WTC11 (cell line): ENCODE measurements at regions not wholly inside any gene's neighbourhood (a gene's known extent, or its start where the extent isn't known, plus 50 kb on each side); places are given as distances from the start of the nearest gene placed in this dataset.

ENCODE experiments used
- ATAC-seq: fragments of 200-7000 bp; cut with Tn5 transposase; 2 replicates; pipeline ENCODE4 v1.10.0; 2021; ENCODE audit warnings: mild to moderate bottlenecking, moderate library complexity
- CTCF ChIA-PET: fragments of 300-600 bp; sonication (Branson Sonifier 250); formaldehyde crosslinking; loops from one replicate; lab custom pipeline; 2021; ENCODE audit warnings: antibody characterized with exemption; lab: Charles Lee
- POLR2A ChIA-PET: fragments of 350-600 bp; sonication (Branson Sonifier 250); formaldehyde crosslinking; loops from one replicate; lab custom pipeline; 2021; ENCODE audit warnings: antibody characterized with exemption; lab: Charles Lee
- DNase-seq: peaks from one replicate; pipeline ENCODE4 v3.0.0; 2021; ENCODE audit warnings: low spot score
- H3K27ac Mint-ChIP-seq: 2 replicates; pipeline ENCODE4 v1.8.0; 2021; ENCODE audit warnings: mixed read lengths
- H3K27me3 Mint-ChIP-seq: 2 replicates; pipeline ENCODE4 v1.8.0; 2021; ENCODE audit warnings: low read depth, mild to moderate bottlenecking, moderate library complexity, mixed read lengths
- H3K36me3 Mint-ChIP-seq: 2 replicates; pipeline ENCODE4 v1.8.0; 2021; ENCODE audit warnings: mixed read lengths
- H3K4me1 Mint-ChIP-seq: 2 replicates; pipeline ENCODE4 v1.8.0; 2022; ENCODE audit warnings: mixed read lengths
- H3K4me3 Mint-ChIP-seq: 2 replicates; pipeline ENCODE4 v1.8.0; 2021; ENCODE audit warnings: mild to moderate bottlenecking, moderate library complexity, mixed read lengths
- H3K9me3 Mint-ChIP-seq: 2 replicates; pipeline ENCODE4 v1.8.0; 2021; ENCODE audit warnings: mixed read lengths
- CREB1 ChIP-seq: sonication (generic); formaldehyde crosslinking; IDR thresholded peaks from 2 replicates; pipeline ENCODE4 v1.8.0; 2023; ENCODE audit warnings: mild to moderate bottlenecking, missing genetic modification reagents
- CREM ChIP-seq: sonication (generic); formaldehyde crosslinking; IDR thresholded peaks from 2 replicates; pipeline ENCODE4 v1.8.1; 2022; ENCODE audit warnings: mild to moderate bottlenecking, missing genetic modification reagents, moderate library complexity
- E2F5 ChIP-seq: sonication (generic); formaldehyde crosslinking; IDR thresholded peaks from 2 replicates; pipeline ENCODE4 v1.8.1; 2022; ENCODE audit warnings: mild to moderate bottlenecking, moderate library complexity, missing genetic modification reagents
- ELF4 ChIP-seq: sonication (generic); formaldehyde crosslinking; IDR thresholded peaks from 2 replicates; pipeline ENCODE4 v1.8.1; 2022; ENCODE audit warnings: low read depth, mild to moderate bottlenecking, moderate library complexity, missing genetic modification reagents
- FOXJ3 ChIP-seq: sonication (generic); formaldehyde crosslinking; IDR thresholded peaks from 2 replicates; pipeline ENCODE4 v1.9.0; 2021; ENCODE audit warnings: missing genetic modification reagents, mild to moderate bottlenecking, borderline replicate concordance
- FOXP1 ChIP-seq: sonication (generic); formaldehyde crosslinking; IDR thresholded peaks from 2 replicates; pipeline ENCODE4 v1.8.0; 2022; ENCODE audit warnings: missing genetic modification reagents, mild to moderate bottlenecking, moderate library complexity, borderline replicate concordance
- FOXP4 ChIP-seq: sonication (generic); formaldehyde crosslinking; IDR thresholded peaks from 2 replicates; pipeline ENCODE4 v1.8.0; 2022; ENCODE audit warnings: mild to moderate bottlenecking, missing genetic modification reagents
- MXD4 ChIP-seq: fragments of 250-450 bp; sonication (Bioruptor Pico); IDR thresholded peaks from 2 replicates; pipeline ENCODE4 v1.8.0; 2021; ENCODE audit warnings: mild to moderate bottlenecking, moderate library complexity, borderline replicate concordance
- NFATC4 ChIP-seq: fragments of 250-450 bp; sonication (Bioruptor Pico); IDR thresholded peaks from 2 replicates; pipeline ENCODE4 v1.9.0; 2021; ENCODE audit warnings: mild to moderate bottlenecking
- NFE2L1 ChIP-seq: sonication (generic); formaldehyde crosslinking; IDR thresholded peaks from 2 replicates; pipeline ENCODE4 v1.8.1; 2023; ENCODE audit warnings: missing genetic modification reagents
- NR2C2 ChIP-seq: sonication (generic); formaldehyde crosslinking; IDR thresholded peaks from 2 replicates; pipeline ENCODE4 v1.8.0; 2022; ENCODE audit warnings: mild to moderate bottlenecking, missing genetic modification reagents
- NR3C1 ChIP-seq: sonication (generic); formaldehyde crosslinking; conservative IDR thresholded peaks from 2 replicates; pipeline ENCODE4 v1.8.1; 2023; ENCODE audit warnings: low read depth, mild to moderate bottlenecking, missing genetic modification reagents
- OVOL2 ChIP-seq: fragments of 250-450 bp; sonication (Bioruptor Pico); IDR thresholded peaks from 2 replicates; pipeline ENCODE4 v1.9.0; 2021; ENCODE audit warnings: mild to moderate bottlenecking, borderline replicate concordance
- SOX15 ChIP-seq: fragments of 250-450 bp; sonication (Bioruptor Pico); IDR thresholded peaks from 2 replicates; pipeline ENCODE4 v1.9.0; 2021; ENCODE audit warnings: mild to moderate bottlenecking
- TCF7 ChIP-seq: sonication (generic); formaldehyde crosslinking; IDR thresholded peaks from 2 replicates; pipeline ENCODE4 v1.8.0; 2022; ENCODE audit warnings: mild to moderate bottlenecking, low read depth, missing genetic modification reagents, moderate library complexity
- TP53 ChIP-seq: sonication (generic); formaldehyde crosslinking; IDR thresholded peaks from 2 replicates; pipeline ENCODE4 v1.8.1; 2023; ENCODE audit warnings: mild to moderate bottlenecking, missing genetic modification reagents
- ZBTB21 ChIP-seq: sonication (generic); formaldehyde crosslinking; IDR thresholded peaks from 2 replicates; pipeline ENCODE4 v1.8.1; 2023; ENCODE audit warnings: mild to moderate bottlenecking, missing genetic modification reagents, borderline replicate concordance
- ZNF317 ChIP-seq: sonication (generic); formaldehyde crosslinking; IDR thresholded peaks from 2 replicates; pipeline ENCODE4 v1.8.1; 2023; ENCODE audit warnings: low read depth, mild to moderate bottlenecking, moderate library complexity, missing genetic modification reagents, borderline replicate concordance
- ZNF512 ChIP-seq: sonication (generic); formaldehyde crosslinking; IDR thresholded peaks from 2 replicates; pipeline ENCODE4 v1.8.1; 2022; ENCODE audit warnings: missing genetic modification reagents, borderline replicate concordance
- TF ChIP-seq, protein P1 (sequence below): sonication (generic); formaldehyde crosslinking; IDR thresholded peaks from 2 replicates; pipeline ENCODE4 v1.8.1; 2022; ENCODE audit warnings: mild to moderate bottlenecking, missing genetic modification reagents, moderate library complexity, borderline replicate concordance
- TF ChIP-seq, protein P2 (sequence below): sonication (generic); formaldehyde crosslinking; IDR thresholded peaks from 2 replicates; pipeline ENCODE4 v1.8.0; 2023; ENCODE audit warnings: missing genetic modification reagents, mild to moderate bottlenecking, borderline replicate concordance

DNA sequence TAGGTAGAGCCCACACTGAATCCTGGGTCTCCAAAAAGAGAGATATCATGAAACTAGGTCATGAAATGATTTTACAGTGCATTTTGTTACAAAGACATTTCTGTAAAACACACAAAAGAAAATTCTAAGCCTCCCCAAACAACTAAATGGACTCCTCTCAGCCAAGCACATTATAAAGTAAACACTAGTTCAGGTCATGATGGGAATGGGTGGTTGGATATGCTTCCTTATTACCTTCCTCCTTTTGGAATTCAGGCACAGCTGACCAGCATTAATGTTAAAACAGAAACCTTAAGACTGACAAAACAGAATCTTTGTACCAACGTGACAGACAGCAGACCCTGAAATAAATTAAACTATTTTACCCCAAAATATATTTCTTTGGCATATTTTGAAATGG lies 87.9 kb upstream of the NPY2R start (continued):
- TF ChIP-seq SOX15: no peak
- no peak for TF ChIP-seq FOXJ3 (CRISPR knock-in tag)
- no peak for TF ChIP-seq E2F5 (CRISPR knock-in tag)
- TF ChIP-seq ZNF317 (CRISPR knock-in tag): no peak
- TF ChIP-seq ZBTB21: no peak
- TF ChIP-seq TCF7 (CRISPR knock-in tag): no peak
- TF ChIP-seq NFE2L1 (CRISPR knock-in tag): no peak
- no peak for TF ChIP-seq MXD4
- TF ChIP-seq OVOL2: no peak
- TF ChIP-seq CREB1 (CRISPR knock-in tag): no peak

- CTCF ChIA-PET: interaction anchor here (2.3 kb wide), 1 partner anchor 86 kb away, joined by 7 read pairs; the partner anchor contains the start of gene NPY2R
- H3K27ac Mint-ChIP-seq: peak overlapping the region; percentile 89
- TF ChIP-seq CREM (CRISPR knock-in tag) (no peak), NR3C1 (CRISPR knock-in tag) (no peak), TP53 (CRISPR knock-in tag) (no peak), NFATC4 (CRISPR knock-in tag) (no peak), ELF4 (CRISPR knock-in tag) (no peak), NR2C2 (no peak), FOXP1 (CRISPR knock-in tag) (no peak), FOXP4 (CRISPR knock-in tag) (no peak), ZNF512 (no peak)
- TF ChIP-seq, protein P1, sequence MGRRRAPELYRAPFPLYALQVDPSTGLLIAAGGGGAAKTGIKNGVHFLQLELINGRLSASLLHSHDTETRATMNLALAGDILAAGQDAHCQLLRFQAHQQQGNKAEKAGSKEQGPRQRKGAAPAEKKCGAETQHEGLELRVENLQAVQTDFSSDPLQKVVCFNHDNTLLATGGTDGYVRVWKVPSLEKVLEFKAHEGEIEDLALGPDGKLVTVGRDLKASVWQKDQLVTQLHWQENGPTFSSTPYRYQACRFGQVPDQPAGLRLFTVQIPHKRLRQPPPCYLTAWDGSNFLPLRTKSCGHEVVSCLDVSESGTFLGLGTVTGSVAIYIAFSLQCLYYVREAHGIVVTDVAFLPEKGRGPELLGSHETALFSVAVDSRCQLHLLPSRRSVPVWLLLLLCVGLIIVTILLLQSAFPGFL (CRISPR knock-in tag): no peak
- TF ChIP-seq, protein P2, sequence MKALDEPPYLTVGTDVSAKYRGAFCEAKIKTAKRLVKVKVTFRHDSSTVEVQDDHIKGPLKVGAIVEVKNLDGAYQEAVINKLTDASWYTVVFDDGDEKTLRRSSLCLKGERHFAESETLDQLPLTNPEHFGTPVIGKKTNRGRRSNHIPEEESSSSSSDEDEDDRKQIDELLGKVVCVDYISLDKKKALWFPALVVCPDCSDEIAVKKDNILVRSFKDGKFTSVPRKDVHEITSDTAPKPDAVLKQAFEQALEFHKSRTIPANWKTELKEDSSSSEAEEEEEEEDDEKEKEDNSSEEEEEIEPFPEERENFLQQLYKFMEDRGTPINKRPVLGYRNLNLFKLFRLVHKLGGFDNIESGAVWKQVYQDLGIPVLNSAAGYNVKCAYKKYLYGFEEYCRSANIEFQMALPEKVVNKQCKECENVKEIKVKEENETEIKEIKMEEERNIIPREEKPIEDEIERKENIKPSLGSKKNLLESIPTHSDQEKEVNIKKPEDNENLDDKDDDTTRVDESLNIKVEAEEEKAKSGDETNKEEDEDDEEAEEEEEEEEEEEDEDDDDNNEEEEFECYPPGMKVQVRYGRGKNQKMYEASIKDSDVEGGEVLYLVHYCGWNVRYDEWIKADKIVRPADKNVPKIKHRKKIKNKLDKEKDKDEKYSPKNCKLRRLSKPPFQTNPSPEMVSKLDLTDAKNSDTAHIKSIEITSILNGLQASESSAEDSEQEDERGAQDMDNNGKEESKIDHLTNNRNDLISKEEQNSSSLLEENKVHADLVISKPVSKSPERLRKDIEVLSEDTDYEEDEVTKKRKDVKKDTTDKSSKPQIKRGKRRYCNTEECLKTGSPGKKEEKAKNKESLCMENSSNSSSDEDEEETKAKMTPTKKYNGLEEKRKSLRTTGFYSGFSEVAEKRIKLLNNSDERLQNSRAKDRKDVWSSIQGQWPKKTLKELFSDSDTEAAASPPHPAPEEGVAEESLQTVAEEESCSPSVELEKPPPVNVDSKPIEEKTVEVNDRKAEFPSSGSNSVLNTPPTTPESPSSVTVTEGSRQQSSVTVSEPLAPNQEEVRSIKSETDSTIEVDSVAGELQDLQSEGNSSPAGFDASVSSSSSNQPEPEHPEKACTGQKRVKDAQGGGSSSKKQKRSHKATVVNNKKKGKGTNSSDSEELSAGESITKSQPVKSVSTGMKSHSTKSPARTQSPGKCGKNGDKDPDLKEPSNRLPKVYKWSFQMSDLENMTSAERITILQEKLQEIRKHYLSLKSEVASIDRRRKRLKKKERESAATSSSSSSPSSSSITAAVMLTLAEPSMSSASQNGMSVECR (CRISPR knock-in tag): no peak
- peak; percentile 67 for ATAC-seq
- POLR2A ChIA-PET: no interaction called here
- H3K36me3 Mint-ChIP-seq: peaks cover 32% of the 10 kb centered on the region
- H3K9me3 Mint-ChIP-seq: peaks cover 40% of the 10 kb centered on the region
- no peak for DNase-seq
- peaks cover 24% of the 10 kb centered on the region for H3K4me1 Mint-ChIP-seq
- H3K4me3 Mint-ChIP-seq: no peak overlapping the region
- H3K27me3 Mint-ChIP-seq: no peaks in the 10 kb centered on the region; the same call in 1 of the 2 replicates
These were observed 86.1 kb upstream of the NPY2R start for GRCh38 chr4:155122382-155122781.
